Activated naive CD8-positive, alpha-beta T cell treated with anti-CD3 and anti-CD28 coated beads, Interleukin-2, amount 50 U/mL, for 24 hours (primary cell): ENCODE measurements at regions not wholly inside any gene's neighbourhood (a gene's known extent, or its start where the extent isn't known, plus 50 kb on each side); places are given as distances from the start of the nearest gene placed in this dataset.

Experiments used
- ATAC-seq: fragments of 150-1000 bp; cut with Tn5 transposase; one replicate; pipeline ENCODE4 v1.10.0; 2021
- DNase-seq: peaks from one replicate; pipeline ENCODE4 v3.0.0; 2021
- H3K27ac Mint-ChIP-seq: one replicate; pipeline ENCODE4 v1.8.0; 2021; ENCODE audit warnings: mild to moderate bottlenecking, mixed read lengths
- H3K27me3 Mint-ChIP-seq: one replicate; pipeline ENCODE4 v1.8.0; 2021; ENCODE audit warnings: mixed read lengths
- H3K36me3 Mint-ChIP-seq: one replicate; pipeline ENCODE4 v1.8.0; 2021; ENCODE audit warnings: low read depth, mixed read lengths
- H3K4me1 Mint-ChIP-seq: one replicate; pipeline ENCODE4 v1.8.0; 2021; ENCODE audit warnings: mixed read lengths
- H3K4me3 Mint-ChIP-seq: one replicate; pipeline ENCODE4 v1.8.0; 2021; ENCODE audit warnings: mild to moderate bottlenecking, moderate library complexity, mixed read lengths
- H3K9me3 Mint-ChIP-seq: one replicate; pipeline ENCODE4 v1.8.0; 2021; ENCODE audit warnings: mixed read lengths

DNA sequence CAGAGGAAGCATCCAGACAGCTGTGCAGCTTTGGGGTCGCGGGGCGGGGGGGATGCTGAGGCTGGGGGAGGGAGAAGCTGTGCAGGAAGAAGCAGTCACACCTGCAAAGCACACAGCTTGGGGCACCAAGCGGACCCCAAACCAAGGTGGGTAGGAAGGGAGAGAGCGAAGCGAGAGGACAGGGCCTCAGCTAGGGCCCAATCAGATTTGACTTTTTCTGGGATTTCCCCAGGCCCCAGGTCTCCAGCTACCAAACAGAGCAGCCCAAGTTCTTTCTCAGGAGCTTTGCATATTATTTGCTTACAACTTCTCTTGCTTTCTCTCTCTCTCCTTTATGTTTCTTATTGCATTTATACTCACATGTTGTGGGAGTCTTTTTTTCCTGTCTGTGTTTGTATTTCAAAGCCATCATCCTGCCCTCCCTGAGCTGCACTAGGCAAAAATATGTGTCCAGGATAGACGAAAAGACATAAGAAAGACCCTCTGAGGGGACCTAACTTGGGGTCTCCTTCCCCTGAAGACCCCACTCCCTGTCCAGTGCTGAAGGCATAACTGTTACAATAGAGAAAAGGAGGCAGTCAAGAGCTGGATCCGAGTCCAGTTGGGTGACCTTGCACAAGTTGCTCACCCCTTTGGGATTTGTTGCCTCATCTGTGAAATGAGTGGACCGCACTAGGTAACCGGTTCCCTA lies 50.6 kb upstream of the SMNDC1 start:
- Mint-ChIP-seq H3K4me3 (peak overlapping the region; percentile 42), H3K4me1 (peaks cover 71% of the 10 kb centered on the region), H3K27ac (peak overlapping the region; percentile 83), H3K36me3 (no peaks in the 10 kb centered on the region), H3K27me3 (peaks cover 3% of the 10 kb centered on the region), H3K9me3 (no peaks in the 10 kb centered on the region)
- no peak for ATAC-seq
- no peak for DNase-seq

DNA sequence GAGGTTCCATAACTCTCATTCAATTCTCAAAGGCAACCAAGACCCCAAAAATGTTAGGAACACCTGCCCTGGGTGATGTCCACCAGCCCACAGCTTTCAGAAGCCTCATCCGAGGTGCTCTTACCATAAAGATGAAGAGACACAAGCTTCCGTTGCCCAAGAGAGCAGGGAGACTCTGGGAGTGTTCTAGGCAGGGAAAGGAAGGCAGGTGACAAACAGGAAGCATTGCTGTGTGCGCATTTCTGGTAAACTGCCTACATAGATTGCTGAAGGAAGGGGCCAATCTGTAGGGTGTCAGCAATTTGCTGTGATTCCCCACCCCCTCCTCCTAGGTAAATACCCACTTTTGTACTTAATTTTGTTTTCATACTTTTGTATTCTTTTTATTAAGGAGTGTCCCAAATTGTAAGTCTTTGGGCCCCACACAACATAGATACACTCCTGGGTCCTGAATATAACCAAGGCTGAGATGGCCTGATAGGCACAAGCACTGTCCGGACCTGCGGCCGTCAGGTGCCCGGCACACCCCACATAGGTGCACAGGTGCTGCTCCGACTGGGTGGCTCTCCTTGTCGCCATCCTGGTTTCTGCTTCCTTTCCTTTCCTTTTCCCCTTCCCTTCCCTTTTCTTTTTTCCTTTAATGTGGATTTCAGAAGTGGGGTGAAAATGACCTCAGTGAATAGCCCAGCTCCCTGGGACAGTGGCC lies 51.4 kb upstream of the SMNDC1 start:
- H3K4me1 Mint-ChIP-seq: peaks cover 74% of the 10 kb centered on the region
- ATAC-seq: no peak
- no peak for DNase-seq

DNA sequence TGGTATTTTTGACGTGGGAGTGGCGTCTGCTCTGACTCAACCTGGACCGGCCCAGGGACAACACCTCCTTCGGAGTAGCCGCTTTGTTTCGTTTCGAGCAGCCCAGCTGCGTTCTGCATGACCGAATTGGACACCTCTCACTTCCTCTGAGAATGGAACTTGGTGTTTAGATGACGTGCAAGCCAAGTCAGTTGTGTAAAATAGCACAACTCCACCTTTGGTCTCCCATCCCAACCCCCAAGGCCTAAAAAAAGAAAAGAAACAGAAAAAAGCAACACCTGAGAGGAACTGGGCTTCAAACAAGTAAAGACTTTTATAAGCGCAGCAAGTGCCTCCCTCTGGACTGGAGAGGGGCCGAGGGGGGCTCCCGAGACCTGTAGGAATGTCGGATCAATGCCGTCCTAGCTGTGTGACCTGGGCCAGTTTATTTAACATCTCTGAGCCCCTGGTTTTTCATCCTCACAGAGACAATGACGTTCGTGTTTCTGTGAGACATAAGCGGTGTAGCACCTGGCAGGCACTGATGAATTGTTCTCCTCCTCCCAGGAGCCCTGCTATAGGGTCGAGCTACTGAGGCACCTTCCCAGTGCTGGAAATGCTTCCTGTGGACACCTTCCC lies 52.0 kb upstream of the SMNDC1 start:
- Mint-ChIP-seq H3K27ac (peak overlapping the region; percentile 84), H3K9me3 (no peaks in the 10 kb centered on the region)

More for the DNA sequence above, 51.4 kb upstream of the SMNDC1 start:
- H3K9me3 Mint-ChIP-seq: no peaks in the 10 kb centered on the region
- H3K27me3 Mint-ChIP-seq: peaks cover 3% of the 10 kb centered on the region
- peak overlapping the region; percentile 84 for H3K27ac Mint-ChIP-seq
- peak overlapping the region; percentile 62 for H3K4me3 Mint-ChIP-seq
- no peaks in the 10 kb centered on the region for H3K36me3 Mint-ChIP-seq

DNA sequence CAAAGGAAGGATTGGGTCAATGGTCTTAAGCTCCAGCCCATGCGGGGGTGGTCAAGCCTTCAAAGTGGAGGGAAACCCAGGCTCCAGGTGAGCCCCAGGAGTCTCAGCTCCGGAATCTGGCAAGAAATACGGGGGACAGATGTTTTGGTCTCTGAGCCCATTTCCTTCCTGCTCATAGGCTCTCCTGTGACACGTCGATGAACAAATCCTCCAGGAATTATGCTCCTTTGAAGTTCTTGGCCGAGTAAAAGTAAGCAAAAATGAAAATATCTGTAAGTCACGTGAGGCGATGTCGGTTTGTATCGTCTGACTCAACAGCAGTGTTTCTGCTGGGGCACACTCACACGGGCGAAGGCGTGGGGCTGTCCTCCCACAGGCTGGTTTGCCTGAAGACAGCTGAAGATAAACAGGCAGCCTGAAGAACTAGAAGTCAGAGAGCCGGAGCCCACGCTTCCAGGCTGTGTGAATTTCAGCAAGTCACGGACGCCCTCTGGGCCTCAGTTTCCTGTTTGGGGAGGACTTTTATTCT lies 52.6 kb upstream of the SMNDC1 start:
- no peaks in the 10 kb centered on the region for H3K36me3 Mint-ChIP-seq
- H3K27ac Mint-ChIP-seq: peak overlapping the region; percentile 84
- DNase-seq: no peak
- H3K4me3 Mint-ChIP-seq: peak overlapping the region; percentile 57
- H3K27me3 Mint-ChIP-seq: no peaks in the 10 kb centered on the region
- no peaks in the 10 kb centered on the region for H3K9me3 Mint-ChIP-seq
- ATAC-seq: no peak
- peaks cover 87% of the 10 kb centered on the region for H3K4me1 Mint-ChIP-seq

More for the DNA sequence above, 52.0 kb upstream of the SMNDC1 start:
- ATAC-seq: peak; percentile 48
- DNase-seq: peak; percentile 65
- H3K4me1 Mint-ChIP-seq: peaks cover 81% of the 10 kb centered on the region
- H3K36me3 Mint-ChIP-seq: no peaks in the 10 kb centered on the region
- peak overlapping the region; percentile 62 for H3K4me3 Mint-ChIP-seq
- H3K27me3 Mint-ChIP-seq: no peaks in the 10 kb centered on the region

DNA sequence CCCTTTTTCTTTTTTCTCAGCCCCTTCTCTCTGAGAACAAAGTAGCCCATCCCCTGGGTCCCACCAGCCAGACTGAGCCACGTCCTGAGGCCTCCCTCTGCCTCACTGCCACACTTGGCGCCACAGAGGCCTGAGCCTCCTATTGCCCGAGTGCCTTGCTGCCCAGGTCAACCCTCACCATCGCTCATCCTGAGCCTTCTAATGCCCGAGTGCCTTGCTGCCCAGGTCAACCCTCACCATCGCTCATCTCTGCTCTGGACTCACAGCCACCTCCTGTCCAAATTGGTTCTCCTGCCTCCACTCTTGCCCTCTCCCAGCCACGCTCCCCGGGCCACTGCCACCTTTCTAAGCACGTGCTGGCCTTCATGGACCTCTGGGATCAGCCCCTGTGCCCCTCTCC lies 53.2 kb upstream of the SMNDC1 start:
- DNase-seq (no peak), ATAC-seq (no peak)
- H3K4me1 Mint-ChIP-seq: peaks cover 90% of the 10 kb centered on the region
- no peaks in the 10 kb centered on the region for H3K9me3 Mint-ChIP-seq
- H3K27ac Mint-ChIP-seq: peak overlapping the region; percentile 84
- H3K4me3 Mint-ChIP-seq: no peak overlapping the region
- no peaks in the 10 kb centered on the region for H3K36me3 Mint-ChIP-seq
- no peaks in the 10 kb centered on the region for H3K27me3 Mint-ChIP-seq

DNA sequence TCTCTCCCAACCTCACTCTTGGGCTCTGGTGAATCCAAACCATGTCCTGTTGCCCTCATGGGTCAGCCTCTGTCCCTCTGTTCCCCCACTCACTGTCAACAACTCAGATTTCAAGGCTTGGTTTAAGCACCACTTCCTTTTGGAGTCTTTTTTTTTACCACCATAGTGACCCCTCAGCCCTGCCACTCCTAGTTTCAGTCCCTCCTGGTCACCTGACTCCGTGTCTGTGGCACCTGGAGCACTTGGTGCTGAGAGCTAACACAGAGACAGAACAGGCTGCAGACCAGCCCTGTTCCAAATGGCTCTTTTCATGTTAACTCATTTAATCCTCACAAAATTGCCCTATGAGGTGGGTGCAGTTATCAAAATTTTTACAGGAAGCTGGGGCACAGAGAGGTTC lies 53.6 kb upstream of the SMNDC1 start:
- Mint-ChIP-seq H3K9me3 (no peaks in the 10 kb centered on the region), H3K27ac (peak overlapping the region; percentile 84), H3K4me3 (no peak overlapping the region), H3K4me1 (peaks cover 91% of the 10 kb centered on the region), H3K27me3 (no peaks in the 10 kb centered on the region), H3K36me3 (no peaks in the 10 kb centered on the region)
- ATAC-seq: no peak
- DNase-seq: no peak

DNA sequence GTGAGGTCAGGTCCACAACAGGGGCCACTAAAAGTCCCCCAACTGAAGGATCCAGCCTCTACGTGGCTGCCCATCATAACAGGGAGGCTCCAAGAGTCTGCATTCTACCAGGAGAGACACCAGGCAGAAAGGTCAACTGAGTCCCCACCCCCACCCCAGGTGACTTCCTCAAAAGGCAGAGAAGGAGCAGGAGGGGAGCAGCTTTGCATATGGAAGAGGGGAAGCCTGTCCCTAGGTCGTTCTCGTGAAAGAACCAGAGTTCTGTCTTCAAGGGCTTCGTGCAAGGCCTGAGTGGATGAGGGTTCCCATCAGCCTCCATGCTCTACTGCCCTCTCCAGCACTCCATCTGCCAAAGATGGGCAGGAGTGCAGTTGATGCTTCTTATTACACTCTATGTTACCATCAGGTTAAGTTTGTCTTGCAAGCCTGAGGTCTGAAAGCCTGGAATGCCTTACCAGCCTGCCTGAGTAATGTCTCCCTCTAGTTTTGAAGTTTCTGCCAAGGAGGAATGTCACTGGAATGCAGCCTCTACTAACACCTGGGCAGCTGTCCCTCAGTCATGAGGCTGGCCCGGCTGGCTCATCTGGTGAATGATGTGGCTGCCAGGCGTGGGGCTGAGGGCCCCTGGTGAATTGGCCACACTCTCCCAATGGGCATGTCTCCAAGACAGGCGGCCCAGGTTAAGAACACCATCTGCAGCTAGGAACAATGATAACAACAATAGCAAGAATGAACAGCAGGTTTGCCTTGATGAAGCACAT lies 54.3 kb upstream of the SMNDC1 start:
- ATAC-seq (no peak), DNase-seq (no peak)
- Mint-ChIP-seq H3K4me1 (peaks cover 91% of the 10 kb centered on the region), H3K36me3 (no peaks in the 10 kb centered on the region), H3K4me3 (no peak overlapping the region), H3K27ac (no peak overlapping the region), H3K27me3 (no peaks in the 10 kb centered on the region), H3K9me3 (no peaks in the 10 kb centered on the region)

DNA sequence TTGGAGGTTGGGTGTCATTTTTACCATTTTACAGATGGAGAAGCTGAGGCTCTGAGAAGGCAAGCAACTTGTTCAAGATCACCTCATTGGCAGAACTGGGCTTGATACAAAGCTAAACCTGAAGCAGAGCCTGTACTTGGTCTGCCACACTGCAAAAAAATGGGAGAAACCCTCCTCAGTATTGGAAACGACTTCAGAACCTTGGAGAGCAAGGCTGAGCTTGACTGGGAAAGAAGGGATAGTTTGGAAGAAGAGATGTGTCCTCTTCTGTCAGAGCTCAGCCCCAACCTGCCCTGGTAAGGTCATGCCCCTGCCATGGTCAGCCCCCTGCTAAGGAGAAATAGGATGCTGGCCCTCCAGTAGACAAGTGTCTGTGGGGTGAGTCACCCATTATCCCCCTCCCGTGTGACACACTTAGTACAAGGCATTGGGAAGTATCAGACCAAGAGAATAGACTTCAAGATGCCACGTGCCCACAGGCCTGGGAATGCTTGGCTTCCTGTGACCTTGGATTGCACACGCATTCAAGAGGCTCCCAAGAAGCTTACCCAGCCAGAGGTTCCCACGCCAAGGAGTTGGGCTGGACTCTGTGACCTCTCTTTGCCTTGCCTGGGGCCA lies 56.2 kb upstream of the SMNDC1 start:
- no peaks in the 10 kb centered on the region for H3K27me3 Mint-ChIP-seq
- H3K36me3 Mint-ChIP-seq: no peaks in the 10 kb centered on the region
- no peaks in the 10 kb centered on the region for H3K9me3 Mint-ChIP-seq
- ATAC-seq (no peak), DNase-seq (no peak)
- no peak overlapping the region for H3K4me3 Mint-ChIP-seq
- peaks cover 91% of the 10 kb centered on the region for H3K4me1 Mint-ChIP-seq
- H3K27ac Mint-ChIP-seq: peak overlapping the region; percentile 31

DNA sequence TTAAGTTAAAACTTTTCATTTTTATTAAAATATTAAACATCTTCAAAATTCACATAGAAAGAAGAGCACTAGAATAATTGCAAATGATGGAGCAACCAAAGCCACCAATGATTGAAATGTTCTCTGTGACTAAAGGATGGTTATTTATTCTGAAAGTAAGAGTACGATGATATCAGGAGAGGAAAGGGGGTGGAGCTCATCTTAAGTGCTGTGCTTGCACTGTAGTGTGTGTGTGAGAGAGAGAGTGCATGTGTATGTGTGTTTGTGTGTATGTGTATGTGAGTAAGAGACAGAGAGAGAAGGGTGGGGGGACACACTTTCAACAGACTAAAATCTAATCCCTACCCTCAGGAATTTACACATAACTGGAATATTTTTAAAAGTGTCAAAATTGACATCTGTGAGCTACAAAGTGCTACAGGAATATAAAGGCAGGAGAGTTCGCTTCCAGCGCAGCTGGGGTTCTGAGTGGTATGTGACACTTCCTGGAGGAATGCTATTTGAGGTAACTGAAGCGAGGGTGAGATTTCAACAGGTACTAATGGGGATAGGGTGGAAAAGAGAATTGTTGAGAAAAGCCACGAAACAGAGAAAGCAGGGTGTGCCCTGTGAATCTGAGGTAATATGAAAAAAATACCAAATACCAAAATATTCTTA lies 57.2 kb upstream of the SMNDC1 start:
- Mint-ChIP-seq H3K4me1 (peaks cover 91% of the 10 kb centered on the region), H3K27ac (peak overlapping the region; percentile 77), H3K27me3 (no peaks in the 10 kb centered on the region), H3K4me3 (peak overlapping the region; percentile 29), H3K36me3 (no peaks in the 10 kb centered on the region), H3K9me3 (no peaks in the 10 kb centered on the region)
- ATAC-seq (peak; percentile 64), DNase-seq (no peak)

DNA sequence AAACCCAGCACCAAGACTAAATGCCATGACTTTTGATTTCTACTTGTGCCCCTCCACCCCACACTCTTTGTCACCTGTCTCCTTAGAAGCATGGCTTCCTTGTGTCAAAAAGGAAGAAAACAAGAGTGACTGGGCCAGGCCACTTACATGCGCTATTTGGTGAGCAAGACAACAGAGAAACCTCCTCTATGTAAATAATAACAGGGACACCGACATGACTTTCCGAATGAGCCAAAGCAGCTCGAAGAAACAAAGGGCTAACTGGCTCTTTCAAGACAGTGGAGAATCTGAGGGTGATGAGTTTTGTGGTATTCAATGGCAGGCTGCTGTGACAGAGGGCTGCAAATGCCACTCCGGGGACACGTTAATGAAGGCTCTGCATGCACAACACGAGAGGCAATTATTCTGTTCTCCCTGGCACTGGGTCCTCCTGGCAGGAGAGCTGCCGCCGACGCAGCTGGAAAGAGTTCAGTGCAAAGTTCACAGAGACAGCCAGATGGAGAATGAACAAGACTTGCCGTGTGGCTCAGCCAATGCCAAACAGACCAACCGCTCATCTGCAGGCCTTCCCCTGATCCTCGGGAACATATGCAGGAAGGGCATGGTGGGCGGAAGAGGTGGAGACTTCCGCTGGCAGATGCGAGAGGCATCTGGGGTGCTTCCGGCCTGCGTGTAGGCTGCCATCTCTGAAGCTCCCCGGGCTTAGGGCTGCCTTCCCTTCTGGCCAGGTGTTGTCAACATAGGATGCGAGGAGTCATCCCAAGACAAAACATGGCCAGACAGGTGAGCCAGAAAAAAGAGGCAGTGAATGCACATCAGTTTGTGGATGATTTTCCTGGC lies 59.1 kb upstream of the SMNDC1 start:
- DNase-seq (no peak), ATAC-seq (peak; percentile 1)
- Mint-ChIP-seq H3K4me1 (peaks cover 91% of the 10 kb centered on the region), H3K4me3 (peak overlapping the region; percentile 44), H3K27ac (peak overlapping the region; percentile 95), H3K27me3 (no peaks in the 10 kb centered on the region), H3K9me3 (no peaks in the 10 kb centered on the region), H3K36me3 (no peaks in the 10 kb centered on the region)

DNA sequence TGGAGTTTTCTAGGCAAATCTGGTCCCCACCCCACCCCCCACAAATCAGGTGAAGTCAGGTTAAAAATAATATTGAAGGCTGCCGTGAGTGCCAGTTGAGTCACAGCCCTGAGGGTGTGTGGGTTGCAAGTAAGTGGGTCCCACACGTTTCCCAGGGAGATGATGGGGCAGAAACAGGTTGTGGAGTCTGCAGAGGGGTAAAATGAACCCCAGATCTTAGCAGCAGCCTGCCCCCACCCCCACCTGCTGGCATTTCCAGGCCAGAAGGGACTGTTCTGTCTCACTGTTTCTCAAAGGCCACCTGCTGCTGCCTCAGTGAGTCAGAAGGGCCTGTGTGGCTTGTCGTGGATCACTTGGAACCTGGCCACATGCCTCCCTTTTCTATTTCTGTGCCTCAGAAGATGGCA lies 59.8 kb upstream of the SMNDC1 start:
- no peaks in the 10 kb centered on the region for H3K36me3 Mint-ChIP-seq
- no peaks in the 10 kb centered on the region for H3K27me3 Mint-ChIP-seq
- H3K4me3 Mint-ChIP-seq: peak overlapping the region; percentile 60
- DNase-seq (peak; percentile 71), ATAC-seq (peak; percentile 85)
- peak overlapping the region; percentile 95 for H3K27ac Mint-ChIP-seq
- no peaks in the 10 kb centered on the region for H3K9me3 Mint-ChIP-seq
- H3K4me1 Mint-ChIP-seq: peaks cover 89% of the 10 kb centered on the region

DNA sequence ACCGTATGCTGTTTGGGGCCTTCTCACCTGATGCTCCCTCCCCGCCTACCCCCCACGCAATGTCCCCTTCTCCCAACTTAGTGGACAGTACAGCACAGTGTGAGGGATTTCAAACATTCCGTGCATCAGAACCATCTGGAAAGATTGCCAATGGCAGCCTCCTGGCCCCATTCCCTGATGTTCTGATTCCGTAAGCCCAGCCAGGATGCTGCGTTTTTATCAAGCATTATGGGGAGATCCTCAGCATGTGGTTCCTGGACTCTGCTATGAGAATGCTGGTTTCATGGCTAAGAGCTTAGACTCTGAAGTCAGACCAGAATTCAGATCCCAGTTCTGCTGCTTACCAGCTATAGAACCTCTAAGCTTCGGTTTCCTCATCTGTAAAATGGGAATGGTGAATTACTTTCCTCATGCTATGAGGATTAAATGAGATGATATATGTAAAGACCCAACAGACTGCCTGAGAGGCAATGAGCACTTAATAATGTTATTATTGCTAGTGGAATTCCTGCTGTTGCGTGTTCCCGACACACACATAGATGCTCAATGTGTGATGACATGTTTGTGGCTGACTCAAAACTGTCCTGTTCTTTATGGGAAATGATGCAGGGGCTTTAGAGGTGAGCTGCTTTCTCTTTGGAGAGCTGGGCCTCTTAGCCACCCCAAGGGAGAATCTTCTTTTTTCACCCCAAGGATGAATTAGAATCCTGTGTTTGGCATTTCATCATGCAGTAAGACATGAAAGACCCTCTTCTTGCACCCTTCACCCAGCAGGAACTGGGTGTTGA lies 60.8 kb upstream of the SMNDC1 start:
- H3K27me3 Mint-ChIP-seq: no peaks in the 10 kb centered on the region
- ATAC-seq: no peak

More for the DNA sequence above, 60.8 kb upstream of the SMNDC1 start:
- no peaks in the 10 kb centered on the region for H3K9me3 Mint-ChIP-seq
- no peak for DNase-seq
- no peaks in the 10 kb centered on the region for H3K36me3 Mint-ChIP-seq
- H3K4me1 Mint-ChIP-seq: peaks cover 90% of the 10 kb centered on the region
- no peak overlapping the region for H3K4me3 Mint-ChIP-seq
- peak overlapping the region; percentile 95 for H3K27ac Mint-ChIP-seq
